Astrocyte (in vitro differentiated cells and primary cell): ENCODE measurements at regions not wholly inside any gene's neighbourhood (a gene's known extent, or its start where the extent isn't known, plus 50 kb on each side); places are given as distances from the start of the nearest gene placed in this dataset.

ENCODE experiments used
- CTCF ChIP-seq: IDR thresholded peaks from 2 replicates; pipeline ENCODE4 v1.5.1; 2011; ENCODE audit warnings: low read depth, mild to moderate bottlenecking, inconsistent platforms, low read length, moderate library complexity; ENCODE audit not compliant: insufficient read depth
- EZH2 ChIP-seq: IDR thresholded peaks from 2 replicates; pipeline ENCODE4 v1.6.1; 2012; ENCODE audit warnings: mild to moderate bottlenecking, low read length, inconsistent platforms; ENCODE audit not compliant: insufficient read depth

- TF ChIP-seq CTCF: no peak
- TF ChIP-seq EZH2: no peak
These were observed 73.9 kb upstream of the SPRY4 start for GRCh38 chr5:142398730-142399055.
